Keratinocyte (primary cell): ENCODE measurements at regions not wholly inside any gene's neighbourhood (a gene's known extent, or its start where the extent isn't known, plus 50 kb on each side); places are given as distances from the start of the nearest gene placed in this dataset.

Source experiments
- DNase-seq: peaks from one replicate; pipeline ENCODE4 v3.0.0-alpha.2; 2011; ENCODE audit warnings: low read depth, missing footprints, low spot score
- FAIRE-seq: peaks from 2 replicates; lab custom pipeline; 2011; peaks lifted over from hg19 to GRCh38; lab: Jason Lieb, UNC
- H2AFZ ChIP-seq: 2 replicates; pipeline ENCODE4 v1.6.0; 2012; ENCODE audit warnings: low read length, control low read depth, inconsistent platforms; ENCODE audit not compliant: control insufficient read depth
- H3K27ac ChIP-seq: 2 replicates; pipeline ENCODE4 v1.5.1; 2011; ENCODE audit warnings: low read length; ENCODE audit not compliant: control insufficient read depth, insufficient read depth
- H3K27me3 ChIP-seq: 3 replicates; pipeline ENCODE4 v1.6.0; 2011; ENCODE audit warnings: low read length; ENCODE audit not compliant: control insufficient read depth, insufficient read depth; ENCODE audit errors: extremely low read depth
- H3K36me3 ChIP-seq, 2 experiments: 2 replicates in 1 of 2; 3 replicates in 1 of 2; pipeline ENCODE4 v1.5.1; 2011; ENCODE audit warnings: low read length in 2 of 2, mild to moderate bottlenecking in 1 of 2; ENCODE audit not compliant: control insufficient read depth in 2 of 2, insufficient read depth in 2 of 2; ENCODE audit errors: extremely low read depth in 1 of 2
- H3K4me1 ChIP-seq: 3 replicates; pipeline ENCODE4 v1.5.1; 2011; ENCODE audit warnings: low read length; ENCODE audit not compliant: control insufficient read depth, insufficient read depth; ENCODE audit errors: extremely low read depth
- H3K4me2 ChIP-seq: 3 replicates; pipeline ENCODE4 v1.6.0; 2011; ENCODE audit warnings: low read depth, low read length; ENCODE audit not compliant: control insufficient read depth, insufficient read depth; ENCODE audit errors: extremely low read depth
- H3K4me3 ChIP-seq, 3 experiments: fragments of 200-600 bp in 1 of 3; sonication (generic) in 1 of 3; 2 replicates in 2 of 3; 3 replicates in 1 of 3; pipeline ENCODE4 v1.5.1; 2011 to 2016; ENCODE audit warnings: low read length in 3 of 3, mild to moderate bottlenecking in 3 of 3, control low read depth in 2 of 3, inconsistent platforms in 1 of 3, low read depth in 1 of 3, mixed read lengths in 1 of 3, mixed run types in 1 of 3, moderate library complexity in 1 of 3; ENCODE audit not compliant: control insufficient read depth in 2 of 3, insufficient read depth in 2 of 3; ENCODE audit errors: extremely low read depth in 1 of 3
- H3K79me2 ChIP-seq: 2 replicates; pipeline ENCODE4 v1.6.0; 2012; ENCODE audit warnings: low read length; ENCODE audit not compliant: control insufficient read depth, insufficient read depth
- H3K9ac ChIP-seq: 3 replicates; pipeline ENCODE4 v1.6.0; 2011; ENCODE audit warnings: low read length; ENCODE audit not compliant: control insufficient read depth, insufficient read depth; ENCODE audit errors: extremely low read depth
- H3K9me1 ChIP-seq: 3 replicates; pipeline ENCODE4 v1.6.0; 2011; ENCODE audit warnings: low read length; ENCODE audit not compliant: control insufficient read depth, insufficient read depth; ENCODE audit errors: extremely low read depth
- H3K9me3 ChIP-seq: 2 replicates; pipeline ENCODE4 v1.5.1; 2012; ENCODE audit warnings: low read depth, low read length; ENCODE audit not compliant: control insufficient read depth
- H4K20me1 ChIP-seq: 3 replicates; pipeline ENCODE4 v1.6.0; 2011; ENCODE audit warnings: low read length; ENCODE audit not compliant: control insufficient read depth, insufficient read depth; ENCODE audit errors: extremely low read depth
- CTCF ChIP-seq, 3 experiments: IDR thresholded peaks in 1 of 3; conservative IDR thresholded peaks in 1 of 3; optimal IDR thresholded peaks in 1 of 3; 2 replicates in 2 of 3; 3 replicates in 1 of 3; pipeline versions ENCODE3 to v1.5.1; 2011; ENCODE audit warnings: low read length in 3 of 3, mild to moderate bottlenecking in 3 of 3, moderate library complexity in 2 of 3, control low read depth in 1 of 3, inconsistent platforms in 1 of 3; ENCODE audit not compliant: insufficient read depth in 2 of 3; ENCODE audit errors: extremely low read depth in 1 of 3
- EZH2 ChIP-seq: IDR thresholded peaks from one replicate; pipeline ENCODE4 v1.6.1; 2012; ENCODE audit warnings: inconsistent platforms, mild to moderate bottlenecking, low read length, moderate library complexity
- dilution Hi-C: fragments of 300-500 bp; cut with MboI; formaldehyde crosslinking; loops from one replicate; pipeline ENCODE4 v1.7.0; 2020; ENCODE audit warnings: low sequenced_read_pairs; ENCODE audit not compliant: extremely low pct_ligation_motif_present
- small RNA-seq, 3 experiments: library from RNA; depleted of rRNA; stranded (forward); fragments of <200 nt; gene quantifications; one replicate each; pipeline ENCODE3, GENCODE V24; 2012; ENCODE audit warnings: low read depth in 3 of 3, low replicate concordance in 1 of 3; ENCODE audit not compliant: insufficient read length in 3 of 3

- no peak for DNase-seq
- dilution Hi-C loops: no loop called here
- Histone ChIP-seq H3K9ac (no peak overlapping the region), H3K36me3 (no peaks in the 10 kb centered on the region), H3K27me3 (no peaks in the 10 kb centered on the region), H2AFZ (no peak overlapping the region), H3K4me3 (no peak overlapping the region), H3K79me2 (no peaks in the 10 kb centered on the region), H3K9me3 (no peaks in the 10 kb centered on the region), H3K4me2 (no peak overlapping the region), H4K20me1 (no peaks in the 10 kb centered on the region), H3K9me1 (no peaks in the 10 kb centered on the region), H3K27ac (no peak overlapping the region), H3K4me1 (no peaks in the 10 kb centered on the region)
- TF ChIP-seq CTCF (optimal IDR thresholded peaks at IDR 0.05 in 1 of 3, IDR thresholded peaks at IDR 0.05 in 1 of 3, conservative IDR thresholded peaks at IDR 0.05 in 1 of 3; ENCODE audit: extremely low read depth in 1 of 3, insufficient read depth in 2 of 3, low read length in 3 of 3): no peak
- no peak for TF ChIP-seq EZH2
- no peak for FAIRE-seq
Measured at GRCh38 chr2:192246297-192246696, 51.6 kb upstream of the TMEFF2 start.

- Histone ChIP-seq H3K79me2 (no peaks in the 10 kb centered on the region), H3K9me1 (no peaks in the 10 kb centered on the region), H3K9me3 (no peaks in the 10 kb centered on the region), H3K4me2 (no peak overlapping the region), H3K36me3 (no peaks in the 10 kb centered on the region), H3K4me1 (no peaks in the 10 kb centered on the region), H3K27me3 (no peaks in the 10 kb centered on the region), H3K9ac (no peak overlapping the region), H3K4me3 (no peak overlapping the region), H4K20me1 (no peaks in the 10 kb centered on the region), H2AFZ (no peak overlapping the region), H3K27ac (no peak overlapping the region)
- no peak for FAIRE-seq
- dilution Hi-C loops: no loop called here
- TF ChIP-seq EZH2 (no peak), CTCF (optimal IDR thresholded peaks at IDR 0.05 in 1 of 3, IDR thresholded peaks at IDR 0.05 in 1 of 3, conservative IDR thresholded peaks at IDR 0.05 in 1 of 3; ENCODE audit: extremely low read depth in 1 of 3, insufficient read depth in 2 of 3, low read length in 3 of 3) (no peak)
- DNase-seq: no peak
Measured at GRCh38 chr2:192245329-192245728, 50.6 kb upstream of the TMEFF2 start.

Small RNA genes lying in the stretch of these regions (small RNA-seq; reads per million reads assigned to genes)
- 0 reads per million in 3 experiments for gene AC068135.1
- 0 reads per million in 3 experiments for gene AC074290.1
- 0 reads per million in 3 experiments for gene RF00017
- gene RF00273: 0 reads per million in 3 experiments
- 0 reads per million in 3 experiments for gene RNU6-169P
